ENCODE measurements at regions not wholly inside any gene's neighbourhood (a gene's known extent, or its start where the extent isn't known, plus 50 kb on each side); places are given as distances from the start of the nearest gene placed in this dataset.

GRCh38 chr4:140250989-140251552 is 97.1 kb upstream of the MAML3 start:
- DNase-seq (ENCODE audit: low spot score): no peak

DNA sequence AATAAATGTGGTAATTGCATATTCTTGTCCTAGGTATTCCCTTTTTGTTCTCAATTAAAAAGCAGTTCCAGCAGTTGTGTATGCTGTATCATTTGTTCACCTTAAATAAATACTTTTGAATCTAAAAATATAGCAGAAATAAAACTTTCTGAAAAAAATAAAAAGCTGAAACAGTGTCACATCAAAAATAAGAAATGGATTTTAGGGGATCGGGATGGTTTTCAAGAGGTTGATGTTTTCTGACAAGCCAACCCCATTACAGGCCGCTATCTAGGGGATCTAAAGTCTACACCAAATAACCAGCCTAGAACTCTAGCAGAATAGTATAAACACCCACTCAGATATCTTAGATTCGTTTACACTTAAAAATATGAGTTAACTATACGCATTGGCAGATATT is 95.4 kb upstream of the MAML3 start:
- DNase-seq (ENCODE audit: low spot score): no peak

- DNase-seq (ENCODE audit: low spot score): no peak
These were observed 93.3 kb upstream of the MAML3 start for GRCh38 chr4:140247237-140247636.

DNA sequence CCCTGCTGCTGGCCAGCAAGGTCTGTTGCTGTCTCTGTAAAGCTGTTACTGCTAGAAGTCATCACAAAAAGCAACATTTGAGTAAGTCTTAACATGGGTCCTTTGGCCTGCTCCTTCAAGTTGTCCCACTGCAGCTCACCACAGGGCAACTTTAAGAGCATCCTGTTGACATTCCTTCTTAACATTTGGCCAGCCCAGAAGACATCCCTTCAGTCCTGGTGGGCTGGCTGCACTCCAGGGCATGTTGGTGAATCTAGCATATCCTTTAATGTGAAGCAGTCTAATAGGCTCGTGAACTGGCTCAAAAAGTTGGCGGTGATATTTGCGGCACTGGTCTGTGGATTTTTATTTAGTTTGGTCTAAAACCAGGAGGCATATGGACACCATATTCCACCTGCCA is 92.2 kb upstream of the MAML3 start:
- no peak for DNase-seq (ENCODE audit: low spot score)

GRCh38 chr4:140244328-140244727 is 90.3 kb upstream of the MAML3 start:
- no peak for DNase-seq (ENCODE audit: low spot score)

GRCh38 chr4:140243278-140243753 is 89.3 kb upstream of the MAML3 start:
- no peak for DNase-seq (ENCODE audit: low spot score)

DNA sequence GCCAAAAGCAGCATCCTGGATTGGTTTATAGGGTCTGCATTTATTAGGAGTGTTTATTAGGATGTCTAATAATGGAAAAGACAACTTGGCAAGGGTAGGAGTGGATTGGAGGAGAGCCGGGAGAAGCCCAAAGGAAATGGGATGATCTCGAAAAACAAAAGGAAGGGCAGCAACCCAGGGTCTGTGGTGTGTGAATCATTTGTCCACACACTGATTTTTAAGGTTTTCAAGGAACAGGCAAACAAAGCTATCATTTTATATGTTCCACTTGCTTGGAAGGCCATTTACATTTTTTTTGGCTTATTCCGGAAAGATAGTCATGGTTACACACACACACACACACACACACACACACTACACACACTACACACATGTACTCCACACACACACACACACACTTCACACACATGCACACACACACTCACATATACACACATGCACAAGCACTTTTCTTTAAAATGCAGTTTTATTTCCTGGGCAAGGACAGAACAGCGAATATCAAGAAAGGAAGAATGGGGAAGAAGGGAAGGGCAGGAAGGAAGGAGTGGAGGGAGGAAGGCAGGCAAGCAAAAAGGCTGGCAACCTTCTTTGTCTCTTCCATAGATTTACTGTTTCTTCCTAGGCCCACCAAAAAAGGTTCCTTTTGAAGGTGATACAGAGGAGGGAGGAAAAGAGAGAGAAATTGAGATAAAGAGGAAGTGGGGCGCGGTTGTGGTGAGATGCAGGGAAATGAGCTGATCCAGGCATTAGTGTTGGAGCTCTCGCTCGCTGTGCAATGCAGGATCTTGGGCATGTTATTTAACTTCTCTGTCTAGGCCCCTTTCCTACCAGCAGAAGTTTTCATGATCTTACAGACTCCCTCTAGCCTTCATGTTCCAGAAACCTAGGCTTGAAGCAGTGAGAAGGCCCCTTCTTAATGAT is 88.6 kb upstream of the MAML3 start:
- DNase-seq (ENCODE audit: low spot score): no peak

GRCh38 chr4:140240237-140240636 is 86.3 kb upstream of the MAML3 start:
- no peak for DNase-seq (ENCODE audit: low spot score)

- no peak for DNase-seq (ENCODE audit: low spot score)
These were observed 85.3 kb upstream of the MAML3 start for GRCh38 chr4:140239311-140239710.

DNA sequence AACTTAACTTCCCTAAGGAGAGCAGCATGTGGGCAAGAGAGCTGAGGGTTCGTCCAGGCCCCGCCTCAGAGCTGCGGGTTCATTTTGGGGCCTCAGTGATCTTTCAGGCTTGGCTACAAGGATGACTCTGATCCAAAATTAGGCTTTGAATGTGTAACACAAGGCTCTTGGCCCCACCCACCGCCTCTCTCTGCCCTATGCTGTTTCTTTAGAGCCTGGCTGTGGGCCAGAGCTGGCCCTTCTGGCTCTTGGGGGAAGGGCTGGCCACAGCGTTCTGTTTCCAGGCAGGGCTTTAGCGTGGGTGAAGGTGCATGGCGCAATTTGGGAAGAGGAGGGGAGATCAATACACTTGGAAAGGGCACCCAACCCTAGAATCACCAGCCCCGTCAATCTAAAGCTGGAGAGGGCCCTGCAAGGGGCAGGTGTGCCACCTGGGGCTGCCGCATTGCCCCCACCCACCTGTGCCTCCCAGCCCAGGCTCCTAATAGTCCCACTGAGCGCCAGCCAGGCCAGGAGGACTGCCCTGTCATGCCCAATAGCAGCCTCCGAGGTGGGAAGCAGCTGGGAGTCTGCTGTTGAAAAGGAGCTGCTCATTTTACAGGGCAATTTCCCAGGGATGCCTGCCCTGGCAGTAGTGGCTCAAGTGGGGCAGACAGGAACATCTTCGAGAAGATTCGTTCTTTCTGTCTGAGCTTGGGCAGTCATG is 84.5 kb upstream of the MAML3 start:
- peak; percentile 95 for DNase-seq (ENCODE audit: low spot score)

DNA sequence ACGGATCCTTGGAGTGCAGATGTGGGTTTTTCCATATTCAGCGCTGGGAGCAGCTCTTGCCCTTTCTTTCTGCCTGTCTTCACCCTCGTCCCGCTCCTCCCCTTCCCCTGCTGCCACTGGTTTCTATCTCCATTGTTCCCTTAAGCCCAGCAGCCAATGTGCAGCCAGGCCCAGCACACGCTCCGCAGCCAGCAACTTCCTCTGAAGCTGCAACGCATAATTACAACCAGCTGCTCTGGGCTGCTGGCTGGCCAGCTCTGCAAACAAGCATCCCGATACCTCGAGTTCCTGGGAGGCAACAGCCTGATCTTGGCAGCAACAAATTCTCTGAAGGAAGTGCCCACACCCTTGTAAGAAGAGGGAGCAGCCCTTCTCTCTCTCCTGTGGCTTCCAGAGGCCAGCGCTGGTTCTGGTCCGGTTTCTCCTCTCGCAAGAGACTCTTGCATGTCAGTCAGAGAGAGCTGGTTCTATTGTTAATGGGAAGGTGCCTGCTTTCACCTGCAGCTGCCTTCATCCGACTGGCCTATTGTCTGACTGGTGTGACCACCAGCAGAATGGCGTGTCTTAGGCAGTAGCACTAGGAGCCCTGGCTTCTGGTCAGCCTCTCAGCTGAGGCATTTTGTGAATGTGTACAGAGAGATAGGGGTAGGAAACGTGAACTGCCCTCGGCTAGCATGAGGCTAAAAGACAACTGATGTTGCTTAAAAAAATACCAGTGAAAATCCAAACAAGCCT is 83.8 kb upstream of the MAML3 start:
- DNase-seq (ENCODE audit: low spot score): no peak

GRCh38 chr4:140236654-140237169 is 82.7 kb upstream of the MAML3 start:
- no peak for DNase-seq (ENCODE audit: low spot score)

DNA sequence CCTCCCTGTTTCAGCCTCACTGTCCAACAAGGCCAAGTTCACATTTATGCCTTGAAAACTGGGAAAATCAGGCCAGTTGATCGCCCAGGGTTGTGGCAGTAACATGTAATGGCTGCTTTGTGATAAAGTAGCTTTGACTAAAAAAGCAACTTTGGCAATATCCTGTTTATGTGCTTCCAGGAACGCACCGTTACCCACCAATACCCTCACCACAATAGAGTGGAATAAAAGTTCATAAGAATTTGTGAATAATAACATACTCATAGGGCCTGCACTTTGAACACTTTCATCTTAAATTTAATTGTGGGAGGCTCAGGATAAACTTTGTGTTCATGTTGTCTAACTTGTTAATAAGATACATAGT is 80.7 kb upstream of the MAML3 start:
- DNase-seq (ENCODE audit: low spot score): no peak

DNA sequence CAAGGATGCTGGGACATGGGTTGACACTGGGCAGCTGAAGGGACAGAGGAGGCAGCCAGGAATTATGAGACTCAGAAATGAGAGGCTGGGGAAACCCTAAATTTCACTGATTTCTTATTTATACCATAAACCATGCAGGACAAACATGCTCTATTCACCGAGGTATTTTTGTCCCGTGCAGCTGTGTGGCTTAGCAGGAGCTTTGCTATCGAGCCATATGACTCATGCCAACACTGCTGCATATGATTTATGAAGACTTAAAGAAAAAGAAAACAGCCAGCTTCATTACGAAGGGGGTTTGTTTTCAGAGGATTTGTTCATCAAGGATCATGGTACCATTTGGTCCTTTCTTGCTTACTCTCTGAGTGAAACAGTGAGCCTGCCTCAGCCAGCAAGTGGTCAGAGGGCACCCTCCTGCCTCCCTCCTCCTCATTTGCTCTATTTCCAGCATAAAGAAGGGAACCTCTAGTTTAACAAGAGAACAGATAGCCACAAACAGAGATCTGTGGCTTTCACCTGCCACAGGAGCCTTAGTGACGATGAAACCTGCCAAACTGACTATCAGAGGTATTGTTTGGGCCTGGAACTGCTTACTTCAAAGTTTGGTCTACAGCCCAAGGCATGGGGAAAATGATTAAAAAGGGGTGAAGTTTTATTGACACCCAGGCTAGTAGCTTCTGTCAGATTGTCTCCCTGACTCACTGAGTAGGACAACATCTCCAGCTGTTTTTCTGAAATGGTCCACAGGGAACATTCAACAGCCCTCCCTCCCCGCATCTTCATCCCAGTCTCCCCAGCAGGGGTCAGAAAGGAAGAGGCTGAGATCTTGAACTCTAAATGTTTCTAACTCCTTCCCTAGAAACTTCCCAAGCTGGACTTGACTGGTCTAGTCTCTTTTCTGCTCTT is 80.1 kb upstream of the MAML3 start:
- no peak for DNase-seq (ENCODE audit: low spot score)

- no peak for DNase-seq (ENCODE audit: low spot score)
These were observed 75.9 kb upstream of the MAML3 start for GRCh38 chr4:140229881-140230280.

DNA sequence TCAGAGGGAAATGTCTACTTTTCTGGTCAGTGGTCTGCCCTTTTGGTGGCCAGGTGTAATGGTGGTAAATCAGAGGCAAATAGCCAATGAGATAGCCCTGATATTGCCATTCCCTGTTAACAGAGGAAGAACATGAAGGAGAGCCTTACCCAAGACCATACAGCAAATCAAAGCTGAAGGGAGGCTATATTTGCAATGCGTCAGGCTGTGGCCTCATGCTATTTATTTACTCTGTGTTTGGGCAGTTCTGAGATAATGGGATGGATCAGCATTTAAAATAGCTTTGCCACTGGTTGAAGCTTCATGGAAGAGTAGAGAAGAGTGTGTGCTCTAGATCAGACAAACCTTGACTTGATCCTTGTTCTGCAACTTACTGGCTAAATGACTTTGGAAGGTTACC is 73.3 kb upstream of the MAML3 start:
- DNase-seq (ENCODE audit: low spot score): no peak

GRCh38 chr4:140223056-140223810 is 69.2 kb upstream of the MAML3 start:
- DNase-seq (ENCODE audit: low spot score): no peak

- DNase-seq (ENCODE audit: low spot score): no peak
These were observed 68.2 kb upstream of the MAML3 start for GRCh38 chr4:140222171-140222570.

- no peak for DNase-seq (ENCODE audit: low spot score)
These were observed 66.1 kb upstream of the MAML3 start for GRCh38 chr4:140220058-140220457.

- DNase-seq (ENCODE audit: low spot score): no peak
These were observed 65.6 kb upstream of the MAML3 start for GRCh38 chr4:140219567-140219966.
